ENCODE measurements at regions not wholly inside any gene's neighbourhood (a gene's known extent, or its start where the extent isn't known, plus 50 kb on each side); places are given as distances from the start of the nearest gene placed in this dataset.

DNA sequence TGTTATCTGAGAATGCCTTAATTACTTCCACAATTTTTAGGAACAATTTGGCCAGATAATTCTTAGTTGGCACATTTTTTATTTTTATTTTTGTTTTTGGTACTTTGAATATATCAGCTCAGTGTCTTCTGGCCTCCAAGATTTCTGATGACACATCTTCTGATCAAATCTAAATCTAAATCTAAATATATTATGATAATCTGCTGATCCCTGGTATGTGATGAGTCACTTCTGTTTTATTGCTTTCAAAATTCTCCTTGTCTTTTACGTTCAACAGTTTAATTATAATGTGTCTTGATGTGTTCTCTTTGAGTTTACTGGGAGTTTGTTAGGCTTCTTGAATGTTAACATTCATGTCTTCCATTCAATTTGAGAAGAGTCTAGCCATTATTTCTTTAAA lies 436.8 kb downstream of the CDH9 start:
- no peaks in the 10 kb centered on the region for H3K9me3 ChIP-seq (replicated peaks; ENCODE audit: control insufficient read depth, insufficient read depth, low read length)
- H3K4me2 ChIP-seq (ENCODE audit: control insufficient read depth, insufficient read depth): no peak overlapping the region
- SMC1A ChIA-PET (ENCODE audit: uncharacterized antibody, unreplicated experiment): no interaction called here
- H3K4me3 ChIP-seq: no peak overlapping the region
- RAD21 ChIA-PET (ENCODE audit: unreplicated experiment): interaction anchor here (0.8 kb wide), 1 partner anchor 100 kb away, joined by 3 read pairs; no protein-coding TSS in a partner anchor
- POLR2A ChIA-PET: no interaction called here
- WGBS (ENCODE audit: insufficient coverage, insufficient replicate concordance, low lambda C conversion rate, missing lambda C conversion rate): 28% methylated on average over 1 of the region's 1 CpG
- intact Hi-C loops (cut with micrococcal nuclease; ENCODE audit: unreplicated experiment): no loop called here
- H3K27me3 ChIP-seq (replicated peaks in 1 of 2; ENCODE audit: control insufficient read depth in 2 of 2, insufficient read depth in 2 of 2, low read length in 1 of 2): no peaks in the 10 kb centered on the region
- DNase-seq (ENCODE audit: low read depth, low spot score): no peak
- ATAC-seq: no peak
- TF ChIP-seq, protein P1, sequence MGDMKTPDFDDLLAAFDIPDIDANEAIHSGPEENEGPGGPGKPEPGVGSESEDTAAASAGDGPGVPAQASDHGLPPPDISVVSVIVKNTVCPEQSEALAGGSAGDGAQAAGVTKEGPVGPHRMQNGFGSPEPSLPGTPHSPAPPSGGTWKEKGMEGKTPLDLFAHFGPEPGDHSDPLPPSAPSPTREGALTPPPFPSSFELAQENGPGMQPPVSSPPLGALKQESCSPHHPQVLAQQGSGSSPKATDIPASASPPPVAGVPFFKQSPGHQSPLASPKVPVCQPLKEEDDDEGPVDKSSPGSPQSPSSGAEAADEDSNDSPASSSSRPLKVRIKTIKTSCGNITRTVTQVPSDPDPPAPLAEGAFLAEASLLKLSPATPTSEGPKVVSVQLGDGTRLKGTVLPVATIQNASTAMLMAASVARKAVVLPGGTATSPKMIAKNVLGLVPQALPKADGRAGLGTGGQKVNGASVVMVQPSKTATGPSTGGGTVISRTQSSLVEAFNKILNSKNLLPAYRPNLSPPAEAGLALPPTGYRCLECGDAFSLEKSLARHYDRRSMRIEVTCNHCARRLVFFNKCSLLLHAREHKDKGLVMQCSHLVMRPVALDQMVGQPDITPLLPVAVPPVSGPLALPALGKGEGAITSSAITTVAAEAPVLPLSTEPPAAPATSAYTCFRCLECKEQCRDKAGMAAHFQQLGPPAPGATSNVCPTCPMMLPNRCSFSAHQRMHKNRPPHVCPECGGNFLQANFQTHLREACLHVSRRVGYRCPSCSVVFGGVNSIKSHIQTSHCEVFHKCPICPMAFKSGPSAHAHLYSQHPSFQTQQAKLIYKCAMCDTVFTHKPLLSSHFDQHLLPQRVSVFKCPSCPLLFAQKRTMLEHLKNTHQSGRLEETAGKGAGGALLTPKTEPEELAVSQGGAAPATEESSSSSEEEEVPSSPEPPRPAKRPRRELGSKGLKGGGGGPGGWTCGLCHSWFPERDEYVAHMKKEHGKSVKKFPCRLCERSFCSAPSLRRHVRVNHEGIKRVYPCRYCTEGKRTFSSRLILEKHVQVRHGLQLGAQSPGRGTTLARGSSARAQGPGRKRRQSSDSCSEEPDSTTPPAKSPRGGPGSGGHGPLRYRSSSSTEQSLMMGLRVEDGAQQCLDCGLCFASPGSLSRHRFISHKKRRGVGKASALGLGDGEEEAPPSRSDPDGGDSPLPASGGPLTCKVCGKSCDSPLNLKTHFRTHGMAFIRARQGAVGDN (IDR thresholded peaks at IDR 0.05): no peak
- no peak for TF ChIP-seq FOXM1 (IDR thresholded peaks at IDR 0.05; ENCODE audit: low read depth, low read length)
- no peak for TF ChIP-seq RAD51 (IDR thresholded peaks at IDR 0.05)
- TF ChIP-seq IKZF2 (IDR thresholded peaks at IDR 0.05): no peak
- no peak for TF ChIP-seq FOS (IDR thresholded peaks at IDR 0.05; ENCODE audit: borderline replicate concordance, extremely low read depth, insufficient read length)
- TF ChIP-seq, protein P2, sequence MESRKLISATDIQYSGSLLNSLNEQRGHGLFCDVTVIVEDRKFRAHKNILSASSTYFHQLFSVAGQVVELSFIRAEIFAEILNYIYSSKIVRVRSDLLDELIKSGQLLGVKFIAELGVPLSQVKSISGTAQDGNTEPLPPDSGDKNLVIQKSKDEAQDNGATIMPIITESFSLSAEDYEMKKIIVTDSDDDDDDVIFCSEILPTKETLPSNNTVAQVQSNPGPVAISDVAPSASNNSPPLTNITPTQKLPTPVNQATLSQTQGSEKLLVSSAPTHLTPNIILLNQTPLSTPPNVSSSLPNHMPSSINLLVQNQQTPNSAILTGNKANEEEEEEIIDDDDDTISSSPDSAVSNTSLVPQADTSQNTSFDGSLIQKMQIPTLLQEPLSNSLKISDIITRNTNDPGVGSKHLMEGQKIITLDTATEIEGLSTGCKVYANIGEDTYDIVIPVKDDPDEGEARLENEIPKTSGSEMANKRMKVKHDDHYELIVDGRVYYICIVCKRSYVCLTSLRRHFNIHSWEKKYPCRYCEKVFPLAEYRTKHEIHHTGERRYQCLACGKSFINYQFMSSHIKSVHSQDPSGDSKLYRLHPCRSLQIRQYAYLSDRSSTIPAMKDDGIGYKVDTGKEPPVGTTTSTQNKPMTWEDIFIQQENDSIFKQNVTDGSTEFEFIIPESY (IDR thresholded peaks at IDR 0.05): no peak
- no peak for TF ChIP-seq RAD21 (IDR thresholded peaks at IDR 0.05; ENCODE audit: insufficient read depth, low read depth, low read length)
- no peak for TF ChIP-seq CHD1 (IDR thresholded peaks at IDR 0.05; ENCODE audit: low read depth, low read length)
- TF ChIP-seq, protein P3, sequence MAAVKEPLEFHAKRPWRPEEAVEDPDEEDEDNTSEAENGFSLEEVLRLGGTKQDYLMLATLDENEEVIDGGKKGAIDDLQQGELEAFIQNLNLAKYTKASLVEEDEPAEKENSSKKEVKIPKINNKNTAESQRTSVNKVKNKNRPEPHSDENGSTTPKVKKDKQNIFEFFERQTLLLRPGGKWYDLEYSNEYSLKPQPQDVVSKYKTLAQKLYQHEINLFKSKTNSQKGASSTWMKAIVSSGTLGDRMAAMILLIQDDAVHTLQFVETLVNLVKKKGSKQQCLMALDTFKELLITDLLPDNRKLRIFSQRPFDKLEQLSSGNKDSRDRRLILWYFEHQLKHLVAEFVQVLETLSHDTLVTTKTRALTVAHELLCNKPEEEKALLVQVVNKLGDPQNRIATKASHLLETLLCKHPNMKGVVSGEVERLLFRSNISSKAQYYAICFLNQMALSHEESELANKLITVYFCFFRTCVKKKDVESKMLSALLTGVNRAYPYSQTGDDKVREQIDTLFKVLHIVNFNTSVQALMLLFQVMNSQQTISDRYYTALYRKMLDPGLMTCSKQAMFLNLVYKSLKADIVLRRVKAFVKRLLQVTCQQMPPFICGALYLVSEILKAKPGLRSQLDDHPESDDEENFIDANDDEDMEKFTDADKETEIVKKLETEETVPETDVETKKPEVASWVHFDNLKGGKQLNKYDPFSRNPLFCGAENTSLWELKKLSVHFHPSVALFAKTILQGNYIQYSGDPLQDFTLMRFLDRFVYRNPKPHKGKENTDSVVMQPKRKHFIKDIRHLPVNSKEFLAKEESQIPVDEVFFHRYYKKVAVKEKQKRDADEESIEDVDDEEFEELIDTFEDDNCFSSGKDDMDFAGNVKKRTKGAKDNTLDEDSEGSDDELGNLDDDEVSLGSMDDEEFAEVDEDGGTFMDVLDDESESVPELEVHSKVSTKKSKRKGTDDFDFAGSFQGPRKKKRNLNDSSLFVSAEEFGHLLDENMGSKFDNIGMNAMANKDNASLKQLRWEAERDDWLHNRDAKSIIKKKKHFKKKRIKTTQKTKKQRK (IDR thresholded peaks at IDR 0.05; ENCODE audit: low read depth, low read length): no peak
- FAIRE-seq: no peak
- H2AFZ ChIP-seq (ENCODE audit: control insufficient read depth, low read depth, low read length): no peak overlapping the region
- H4K20me1 ChIP-seq (ENCODE audit: control insufficient read depth, insufficient read depth): no peaks in the 10 kb centered on the region
- no peaks in the 10 kb centered on the region for H3K36me3 ChIP-seq (ENCODE audit: control insufficient read depth in 2 of 2, insufficient read depth in 2 of 2, low read length in 1 of 2)
- no peaks in the 10 kb centered on the region for H3K79me2 ChIP-seq (ENCODE audit: control insufficient read depth, insufficient read depth, low read length)
- no peak overlapping the region for H3K9ac ChIP-seq (ENCODE audit: control insufficient read depth, insufficient read depth, low read length)
- in situ Hi-C loops (cut with MboI): no loop called here
- CTCF ChIA-PET: interaction anchor here (0.9 to 1.0 kb wide), 3 partner anchors 10 to 99 kb away, joined by 3 read pairs; no protein-coding TSS in a partner anchor
- H3K27ac ChIP-seq (ENCODE audit: control insufficient read depth, insufficient read depth): no peak overlapping the region
- BruUV-seq (replicated peaks): no TSS peak
- H3K4me1 ChIP-seq (ENCODE audit: control insufficient read depth, insufficient read depth, low read length): no peaks in the 10 kb centered on the region
